Calu3 (cell line): ENCODE measurements at regions not wholly inside any gene's neighbourhood (a gene's known extent, or its start where the extent isn't known, plus 50 kb on each side); places are given as distances from the start of the nearest gene placed in this dataset.

Experiments
- BruUV-seq: library from RNA; stranded (reverse); fragments of 400-500 nt; replicated peaks from 2 replicates; lab custom pipeline; 2021; lab: Mats Ljungman, UMichigan
- CTCF ChIA-PET: fragments of 300-600 bp; sonication (Branson Sonifier 250); formaldehyde crosslinking; loops from one replicate; lab custom pipeline; 2022; ENCODE audit warnings: antibody characterized with exemption; lab: Charles Lee
- DNase-seq: peaks from one replicate; pipeline ENCODE4 v3.0.0; 2022
- H3K27ac Mint-ChIP-seq: one replicate; pipeline ENCODE4 v1.8.0; 2022; ENCODE audit warnings: mixed read lengths; ENCODE audit not compliant: unreplicated experiment
- H3K27me3 Mint-ChIP-seq: one replicate; pipeline ENCODE4 v1.8.0; 2022; ENCODE audit warnings: mixed read lengths; ENCODE audit not compliant: unreplicated experiment
- H3K36me3 Mint-ChIP-seq: one replicate; pipeline ENCODE4 v1.8.0; 2022; ENCODE audit warnings: mild to moderate bottlenecking, moderate library complexity, mixed read lengths; ENCODE audit not compliant: insufficient read depth, unreplicated experiment
- H3K4me1 Mint-ChIP-seq: one replicate; pipeline ENCODE4 v1.8.0; 2022; ENCODE audit warnings: mild to moderate bottlenecking, low read depth, mixed read lengths; ENCODE audit not compliant: unreplicated experiment
- H3K4me3 Mint-ChIP-seq: one replicate; pipeline ENCODE4 v1.8.0; 2022; ENCODE audit warnings: mild to moderate bottlenecking, low read depth, moderate library complexity, mixed read lengths; ENCODE audit not compliant: unreplicated experiment
- H3K9me3 Mint-ChIP-seq: one replicate; pipeline ENCODE4 v1.8.0; 2022; ENCODE audit warnings: low read depth, mixed read lengths; ENCODE audit not compliant: unreplicated experiment
- CTCF ChIP-seq: fragments of 200-600 bp; IDR thresholded peaks from one replicate; pipeline ENCODE4 v1.8.0; 2022; ENCODE audit warnings: antibody characterized with exemption; ENCODE audit not compliant: unreplicated experiment
- intact Hi-C: fragments of 100-400 bp; cut with micrococcal nuclease; formaldehyde crosslinking; loops from one replicate; pipeline ENCODE4 v1.10.0; 2022; ENCODE audit not compliant: unreplicated experiment

- Mint-ChIP-seq H3K27ac (no peak overlapping the region), H3K4me3 (no peak overlapping the region), H3K27me3 (peaks cover 87% of the 10 kb centered on the region), H3K9me3 (no peaks in the 10 kb centered on the region), H3K36me3 (no peaks in the 10 kb centered on the region), H3K4me1 (no peaks in the 10 kb centered on the region)
- DNase-seq, result no peak
- CTCF ChIA-PET, result interaction anchor here (1.3 kb wide), 1 partner anchor 24 kb away, joined by 3 read pairs; no protein-coding TSS in a partner anchor
- TF ChIP-seq CTCF, result no peak
- intact Hi-C loops, result no loop called here
- no TSS peak for BruUV-seq
Measured at GRCh38 chr15:77797270-77797669, 164.6 kb upstream of the LINGO1 start.

- Mint-ChIP-seq H3K4me1 (no peaks in the 10 kb centered on the region), H3K36me3 (no peaks in the 10 kb centered on the region), H3K4me3 (no peak overlapping the region), H3K27ac (no peak overlapping the region), H3K27me3 (peaks cover 87% of the 10 kb centered on the region), H3K9me3 (no peaks in the 10 kb centered on the region)
- intact Hi-C loops, result no loop called here
- BruUV-seq, result no TSS peak
- DNase-seq, result no peak
- no peak for TF ChIP-seq CTCF
- CTCF ChIA-PET, result no interaction called here
Measured at GRCh38 chr15:77796046-77796729, 163.5 kb upstream of the LINGO1 start.

GRCh38 chr15:77795446-77795845, 162.7 kb upstream of the LINGO1 start:
- H3K27ac Mint-ChIP-seq, result no peak overlapping the region
- no TSS peak for BruUV-seq
- H3K27me3 Mint-ChIP-seq, result peaks cover 87% of the 10 kb centered on the region
- H3K4me1 Mint-ChIP-seq, result no peaks in the 10 kb centered on the region
- H3K9me3 Mint-ChIP-seq, result no peaks in the 10 kb centered on the region
- intact Hi-C loops, result no loop called here
- TF ChIP-seq CTCF, result no peak
- no peak overlapping the region for H3K4me3 Mint-ChIP-seq
- H3K36me3 Mint-ChIP-seq, result no peaks in the 10 kb centered on the region
- CTCF ChIA-PET, result no interaction called here
- no peak for DNase-seq

- Mint-ChIP-seq H3K4me3 (no peak overlapping the region), H3K4me1 (no peaks in the 10 kb centered on the region), H3K27ac (no peak overlapping the region), H3K9me3 (no peaks in the 10 kb centered on the region), H3K36me3 (no peaks in the 10 kb centered on the region), H3K27me3 (peaks cover 93% of the 10 kb centered on the region)
- TF ChIP-seq CTCF, result no peak
- intact Hi-C loops, result no loop called here
- CTCF ChIA-PET, result no interaction called here
- DNase-seq, result no peak
- no TSS peak for BruUV-seq
Measured at GRCh38 chr15:77791941-77792340, 159.2 kb upstream of the LINGO1 start.
